Heart left ventricle (tissue), 16 donors: ENCODE measurements at regions not wholly inside any gene's neighbourhood (a gene's known extent, or its start where the extent isn't known, plus 50 kb on each side); places are given as distances from the start of the nearest gene placed in this dataset.
A peak's percentile ranks its signal among the peaks of the same experiment; 100 is the strongest.
"Not testable (repeated sequence)": the region's sequence is repeated elsewhere in the genome, so short reads cannot be mapped to it uniquely, and the experiment has no call there.

Experiments used
- ATAC-seq, 4 donors: fragments of 200-7000 bp; cut with Tn5 transposase; one replicate each; pipeline ENCODE4 v1.9.1; 2020 to 2022; ENCODE audit warnings: moderate library complexity in 4 of 4, mild to moderate bottlenecking in 3 of 4, moderate number of reproducible peaks in 1 of 4
- DNase-seq, 5 donors: peaks; one replicate each; pipeline ENCODE4 v3.0.0-alpha.2; 2020
- H3K27ac ChIP-seq, 12 donors: fragments of 200-600 bp; sonication (generic) in 4 of 12; one replicate each; pipeline versions ENCODE4 v1.5.0 to v1.8.0; 2016 to 2022; ENCODE audit warnings: mild to moderate bottlenecking in 2 of 12
- H3K27me3 ChIP-seq, 9 donors: fragments of 200-600 bp; sonication (generic) in 2 of 9; one replicate each; pipeline versions ENCODE4 v1.5.1 to v1.8.0; 2016 to 2022; ENCODE audit warnings: mild to moderate bottlenecking in 3 of 9
- H3K36me3 ChIP-seq, 9 donors: fragments of 200-600 bp; sonication (generic) in 2 of 9; one replicate each; pipeline versions ENCODE4 v1.5.0 to v1.8.0; 2018 to 2022; ENCODE audit warnings: mild to moderate bottlenecking in 2 of 9
- H3K4me1 ChIP-seq, 12 donors: fragments of 200-600 bp; sonication (generic) in 4 of 12; one replicate each; pipeline versions ENCODE4 v1.5.0 to v1.8.0; 2016 to 2022; ENCODE audit warnings: mild to moderate bottlenecking in 3 of 12
- H3K4me3 ChIP-seq, 12 donors: fragments of 200-600 bp; sonication (generic) in 4 of 12; one replicate each; pipeline versions ENCODE4 v1.5.0 to v1.8.0; 2017 to 2022; ENCODE audit warnings: mild to moderate bottlenecking in 9 of 12, moderate library complexity in 4 of 12
- H3K9me3 ChIP-seq, 12 donors: fragments of 200-600 bp; sonication (generic) in 4 of 12; one replicate each; pipeline versions ENCODE4 v1.5.0 to v1.8.0; 2016 to 2022; ENCODE audit warnings: mild to moderate bottlenecking in 1 of 12
- POLR2A ChIP-seq, 2 donors: fragments of 450-650 bp; IDR thresholded peaks; one replicate each; pipeline ENCODE4 v1.6.1; 2017; ENCODE audit warnings: antibody characterized with exemption in 2 of 2, mild to moderate bottlenecking in 2 of 2, moderate library complexity in 2 of 2
- WGBS, 4 donors: extraction: QIAGEN DNeasy Blood & Tissue Kit in 2 of 4; methylation state at CpG; one replicate each; pipeline versions ENCODE4 v1.1.5 to v1.1.7; 2013 to 2018; 5-methylcytosine and 5-hydroxymethylcytosine counted together
- intact Hi-C, 10 donors: fragments of 100-400 bp; cut with DNase I; formaldehyde crosslinking; loops; one replicate each; pipeline versions ENCODE4 v1.11.1 to v1.14.2; 2022
- TF ChIP-seq, protein P1 (sequence below), 12 donors: fragments of 200-600 bp; sonication (generic) in 4 of 12; IDR thresholded peaks; one replicate each; pipeline versions ENCODE4 v1.5.0 to v1.8.0; 2018 to 2022; ENCODE audit warnings: antibody characterized with exemption in 12 of 12, mild to moderate bottlenecking in 5 of 12
- donor health status: ischemic (EF 13 %, LVEDD 7.1; RV severe dilation, severe dysfunction).
- donor health status: healthy with polysubstance abuse.
- donor health status: DM: no; HTN: yes; CAD: no.
- donor health status: DM: no; HTN: no; CAD: no.
- donor health status: ischemic (EF 25% LVEDD 6.9; RV normal size, moderate dysfunction).
- donor health status: ischemic (EF 25% LVEDD 5.7; RV mildly dilated, moderate dysfunction).
- donor health status: healthy.
- donor health status: DM: yes; HTN: yes; CAD: no.
- donor health status: ischemic (EF 35%, LVEDD 5.7; RV mildly dilated, moderate dysfunction).
- donor health status: nonischemic (EF 11% LVEDD 7.7; RV severe dilation, severe dysfunction).
- donor health status: DM: yes; HTN: yes; CAD: no.
- donor health status: PGD.
- donor health status: ischemic (EF 29% LVEDD 5.4; RV normal size, mild dysfunction).
- donor health status: nonischemic (EF 23%, LVEDD 6.1; RV moderate dilation, normal function).

DNA sequence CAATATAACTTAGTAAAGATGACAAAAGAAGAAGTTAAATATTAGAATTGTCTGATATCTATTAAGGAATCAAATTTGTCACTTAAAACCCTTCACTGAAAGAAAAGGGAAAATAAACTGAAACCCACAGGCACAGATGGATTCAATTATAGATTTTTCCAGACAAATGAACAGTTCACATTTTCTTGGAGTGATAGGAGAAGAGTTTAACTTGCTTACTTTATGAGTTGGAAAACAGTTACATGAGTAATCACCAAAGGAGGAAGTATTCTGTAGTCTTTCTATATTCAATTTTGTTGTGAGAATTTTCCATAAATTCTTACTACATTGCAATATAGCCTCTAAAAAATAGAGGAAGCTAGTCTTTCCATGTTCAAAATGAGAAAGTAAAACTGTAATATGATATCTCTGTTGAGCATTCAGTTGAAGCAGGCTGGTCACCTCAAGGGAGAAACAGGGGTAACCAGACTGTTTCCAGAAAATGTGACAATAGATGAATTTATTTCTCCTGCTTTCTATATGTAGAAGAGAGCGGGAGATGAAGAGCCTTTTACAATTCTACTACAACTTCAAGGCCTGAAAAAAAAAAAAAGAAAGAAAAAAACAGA is 330.3 kb upstream of the EPHA5 start:
- H3K27ac ChIP-seq = no peak overlapping the region
- ATAC-seq = no peak
- WGBS, 4 donors = 2 to 79% (median 50%) methylated on average over 1 of the region's 1 CpG

DNA sequence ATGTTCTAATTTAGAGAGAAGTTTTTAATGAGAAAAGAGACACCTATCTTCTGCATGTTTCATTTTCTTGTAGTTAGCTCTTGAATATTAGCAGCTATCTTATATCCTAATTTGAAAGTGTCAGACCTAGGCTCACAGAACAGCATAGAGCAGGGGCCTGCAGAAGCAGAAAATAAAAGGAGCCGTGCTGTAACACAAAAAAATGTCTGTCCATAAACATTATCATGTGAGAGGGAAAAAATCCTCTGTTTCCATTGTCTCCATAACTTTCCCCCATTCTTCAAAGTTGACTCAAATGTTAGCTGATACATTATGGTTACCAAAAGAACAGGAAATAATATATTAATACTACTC is 329.2 kb upstream of the EPHA5 start:
- Histone ChIP-seq H3K9me3 (peaks cover 0 to 8% (median 0%) of the 10 kb centered on the region in 12 donors), H3K36me3 (no peaks in the 10 kb centered on the region), H3K4me3 (no peak overlapping the region), H3K27ac (no peak overlapping the region), H3K4me1 (no peaks in the 10 kb centered on the region), H3K27me3 (no peaks in the 10 kb centered on the region)
- WGBS, 4 donors = 75 to 93% (median 87%) methylated on average over 1 of the region's 1 CpG
- TF ChIP-seq POLR2A (IDR thresholded peaks at IDR 0.05) = no peak
- TF ChIP-seq, protein P1, sequence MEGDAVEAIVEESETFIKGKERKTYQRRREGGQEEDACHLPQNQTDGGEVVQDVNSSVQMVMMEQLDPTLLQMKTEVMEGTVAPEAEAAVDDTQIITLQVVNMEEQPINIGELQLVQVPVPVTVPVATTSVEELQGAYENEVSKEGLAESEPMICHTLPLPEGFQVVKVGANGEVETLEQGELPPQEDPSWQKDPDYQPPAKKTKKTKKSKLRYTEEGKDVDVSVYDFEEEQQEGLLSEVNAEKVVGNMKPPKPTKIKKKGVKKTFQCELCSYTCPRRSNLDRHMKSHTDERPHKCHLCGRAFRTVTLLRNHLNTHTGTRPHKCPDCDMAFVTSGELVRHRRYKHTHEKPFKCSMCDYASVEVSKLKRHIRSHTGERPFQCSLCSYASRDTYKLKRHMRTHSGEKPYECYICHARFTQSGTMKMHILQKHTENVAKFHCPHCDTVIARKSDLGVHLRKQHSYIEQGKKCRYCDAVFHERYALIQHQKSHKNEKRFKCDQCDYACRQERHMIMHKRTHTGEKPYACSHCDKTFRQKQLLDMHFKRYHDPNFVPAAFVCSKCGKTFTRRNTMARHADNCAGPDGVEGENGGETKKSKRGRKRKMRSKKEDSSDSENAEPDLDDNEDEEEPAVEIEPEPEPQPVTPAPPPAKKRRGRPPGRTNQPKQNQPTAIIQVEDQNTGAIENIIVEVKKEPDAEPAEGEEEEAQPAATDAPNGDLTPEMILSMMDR (IDR thresholded peaks at IDR 0.05) = no peak
- DNase-seq = no peak
- ATAC-seq = no peak
- intact Hi-C loops = no loop called here

More for the DNA sequence above, 330.3 kb upstream of the EPHA5 start:
- no peaks in the 10 kb centered on the region for H3K4me1 ChIP-seq
- H3K9me3 ChIP-seq = peaks cover 0 to 8% (median 0%) of the 10 kb centered on the region in 12 donors
- intact Hi-C loops = no loop called here
- no peaks in the 10 kb centered on the region for H3K36me3 ChIP-seq
- no peaks in the 10 kb centered on the region for H3K27me3 ChIP-seq
- no peak for DNase-seq
- H3K4me3 ChIP-seq = no peak overlapping the region
- TF ChIP-seq POLR2A (IDR thresholded peaks at IDR 0.05) = no peak
- TF ChIP-seq, protein P1 (IDR thresholded peaks at IDR 0.05) = no peak

DNA sequence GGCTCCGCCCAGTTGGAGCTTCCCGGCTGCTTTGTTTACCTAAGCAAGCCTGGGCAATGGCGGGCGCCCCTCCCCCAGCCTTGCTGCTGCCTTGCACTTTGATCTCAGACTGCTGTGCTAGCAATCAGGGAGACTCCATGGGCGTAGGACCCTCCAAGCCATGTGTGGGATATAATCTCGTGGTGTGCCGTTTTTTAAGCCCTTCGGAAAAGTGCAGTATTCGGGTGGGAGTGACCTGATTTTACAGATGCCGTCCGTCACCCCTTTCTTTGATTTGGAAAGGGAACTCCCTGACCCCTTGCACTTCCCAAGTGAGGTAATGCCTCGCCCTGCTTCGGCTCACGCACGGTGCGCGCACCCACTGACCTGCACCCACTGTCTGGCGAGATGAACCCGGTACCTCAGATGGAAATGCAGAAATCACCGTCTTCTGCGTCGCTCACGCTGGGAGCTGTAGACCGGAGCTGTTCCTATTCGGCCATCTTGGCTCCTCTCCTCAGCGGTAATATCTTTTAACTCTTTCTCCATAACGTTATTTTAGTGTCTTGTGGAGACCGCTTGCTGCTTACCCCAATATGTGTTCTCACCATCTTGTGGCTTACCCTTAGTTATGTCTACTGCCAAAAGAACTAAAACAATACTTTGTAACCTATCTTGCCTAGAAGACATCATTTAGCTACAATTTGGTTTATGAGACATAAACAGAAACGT is 328.7 kb upstream of the EPHA5 start:
- H3K9me3 ChIP-seq, H3K27ac ChIP-seq, H3K4me3 ChIP-seq, H3K27me3 ChIP-seq, DNase-seq, intact Hi-C loops, ATAC-seq, H3K4me1 ChIP-seq, H3K36me3 ChIP-seq: not testable (repeated sequence)
- 79 to 87% (median 87%) methylated on average over 28 to 29 of the region's 29 CpGs for WGBS, 4 donors

DNA sequence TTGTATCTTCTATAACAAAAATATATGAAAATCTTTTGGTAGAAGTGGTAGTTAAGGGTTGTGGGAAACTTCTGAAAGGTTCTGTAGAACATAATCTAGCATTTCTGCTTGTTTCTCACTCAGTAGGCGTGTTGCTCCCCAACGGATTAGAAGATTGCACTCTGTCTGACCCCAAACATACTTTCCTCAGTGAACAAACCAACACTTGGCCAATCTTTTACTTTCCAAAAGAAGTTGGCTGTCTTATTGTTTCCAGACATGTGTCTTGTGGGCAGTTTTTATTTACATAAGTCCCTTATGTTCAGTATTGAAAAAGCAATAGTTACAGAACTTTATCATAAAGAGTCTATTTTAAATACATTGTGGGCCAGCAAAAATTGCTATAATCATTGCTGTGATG is 312.8 kb upstream of the EPHA5 start:
- intact Hi-C loops = no loop called here
- peak in 2 of 4 donors; percentile 26 to 30 for ATAC-seq

More for the DNA sequence above, 312.8 kb upstream of the EPHA5 start:
- Histone ChIP-seq H3K4me1 (no peaks in the 10 kb centered on the region), H3K9me3 (peaks cover 0 to 16% (median 0%) of the 10 kb centered on the region in 12 donors), H3K4me3 (peak overlapping the region in 1 of 12 donors; percentile 19), H3K27ac (no peak overlapping the region), H3K36me3 (no peaks in the 10 kb centered on the region), H3K27me3 (no peaks in the 10 kb centered on the region)
- 57 to 73% (median 61%) methylated on average over 2 of the region's 2 CpGs for WGBS, 4 donors
- no peak for DNase-seq
- TF ChIP-seq, protein P1 (IDR thresholded peaks at IDR 0.05) = no peak
- no peak for TF ChIP-seq POLR2A (IDR thresholded peaks at IDR 0.05)
